Caco-2 (cell line): ENCODE measurements at regions not wholly inside any gene's neighbourhood (a gene's known extent, or its start where the extent isn't known, plus 50 kb on each side); places are given as distances from the start of the nearest gene placed in this dataset.

ENCODE experiments used
- BruUV-seq: library from RNA; stranded (reverse); fragments of 400-500 nt; replicated peaks from 2 replicates; lab custom pipeline; 2021; lab: Mats Ljungman, UMichigan
- CTCF ChIA-PET: fragments of 300-600 bp; sonication (Branson Sonifier 250); formaldehyde crosslinking; loops from one replicate; lab custom pipeline; 2022; ENCODE audit warnings: antibody characterized with exemption; lab: Charles Lee
- POLR2A ChIA-PET: fragments of 300-600 bp; sonication (Branson Sonifier 250); formaldehyde crosslinking; loops from one replicate; lab custom pipeline; 2022; ENCODE audit warnings: antibody characterized with exemption; lab: Charles Lee
- DNase-seq, 2 experiments: peaks; one replicate each; pipeline versions ENCODE4 v3.0.0 to v3.0.0-alpha.2; 2020 to 2022
- H3K27me3 ChIP-seq: replicated peaks from 2 replicates; pipeline ENCODE4 v1.6.0; 2011; ENCODE audit warnings: low read length; ENCODE audit not compliant: control insufficient read depth, insufficient read depth
- H3K36me3 ChIP-seq: 2 replicates; pipeline ENCODE4 v1.5.1; 2011; ENCODE audit warnings: low read length; ENCODE audit not compliant: control insufficient read depth, insufficient read depth
- H3K4me1 ChIP-seq: fragments of 250-450 bp; sonication (Bioruptor Pico); 2 replicates; pipeline ENCODE4 v1.5.1; 2020; ENCODE audit warnings: mild to moderate bottlenecking
- H3K4me3 ChIP-seq: 2 replicates; pipeline ENCODE4 v1.5.1; 2011; ENCODE audit warnings: low read depth, mild to moderate bottlenecking, control low read depth, low read length
- H3K9me3 ChIP-seq: fragments of 250-450 bp; sonication (Bioruptor Pico); 2 replicates; pipeline ENCODE4 v1.5.1; 2020; ENCODE audit warnings: mild to moderate bottlenecking, moderate library complexity
- H3K27ac Mint-ChIP-seq: one replicate; pipeline ENCODE4 v1.8.0; 2022; ENCODE audit warnings: mixed read lengths; ENCODE audit not compliant: unreplicated experiment
- H3K27me3 Mint-ChIP-seq: one replicate; pipeline ENCODE4 v1.8.0; 2022; ENCODE audit warnings: mixed read lengths; ENCODE audit not compliant: insufficient read depth, unreplicated experiment
- H3K36me3 Mint-ChIP-seq: one replicate; pipeline ENCODE4 v1.8.0; 2022; ENCODE audit warnings: mild to moderate bottlenecking, mixed read lengths; ENCODE audit not compliant: insufficient read depth, unreplicated experiment
- H3K4me1 Mint-ChIP-seq: one replicate; pipeline ENCODE4 v1.8.0; 2022; ENCODE audit warnings: low read depth, mixed read lengths; ENCODE audit not compliant: unreplicated experiment
- H3K4me3 Mint-ChIP-seq: one replicate; pipeline ENCODE4 v1.8.0; 2022; ENCODE audit warnings: mild to moderate bottlenecking, moderate library complexity, mixed read lengths; ENCODE audit not compliant: unreplicated experiment
- H3K9me3 Mint-ChIP-seq: one replicate; pipeline ENCODE4 v1.8.0; 2022; ENCODE audit warnings: mixed read lengths; ENCODE audit not compliant: unreplicated experiment
- CTCF ChIP-seq, 2 experiments: fragments of 200-600 bp in 1 of 2; IDR thresholded peaks; 1 replicate in 1 of 2; 2 replicates in 1 of 2; pipeline versions ENCODE4 v1.5.1 to v1.8.0; 2011 to 2022; ENCODE audit warnings: antibody characterized with exemption in 1 of 2, control low read depth in 1 of 2, inconsistent platforms in 1 of 2, low read depth in 1 of 2, low read length in 1 of 2, mild to moderate bottlenecking in 1 of 2, moderate library complexity in 1 of 2; ENCODE audit not compliant: insufficient read depth in 1 of 2, severe bottlenecking in 1 of 2, unreplicated experiment in 1 of 2
- intact Hi-C: fragments of 100-400 bp; cut with micrococcal nuclease; formaldehyde crosslinking; loops from one replicate; pipeline ENCODE4 v1.10.0; 2022; ENCODE audit not compliant: unreplicated experiment

DNA sequence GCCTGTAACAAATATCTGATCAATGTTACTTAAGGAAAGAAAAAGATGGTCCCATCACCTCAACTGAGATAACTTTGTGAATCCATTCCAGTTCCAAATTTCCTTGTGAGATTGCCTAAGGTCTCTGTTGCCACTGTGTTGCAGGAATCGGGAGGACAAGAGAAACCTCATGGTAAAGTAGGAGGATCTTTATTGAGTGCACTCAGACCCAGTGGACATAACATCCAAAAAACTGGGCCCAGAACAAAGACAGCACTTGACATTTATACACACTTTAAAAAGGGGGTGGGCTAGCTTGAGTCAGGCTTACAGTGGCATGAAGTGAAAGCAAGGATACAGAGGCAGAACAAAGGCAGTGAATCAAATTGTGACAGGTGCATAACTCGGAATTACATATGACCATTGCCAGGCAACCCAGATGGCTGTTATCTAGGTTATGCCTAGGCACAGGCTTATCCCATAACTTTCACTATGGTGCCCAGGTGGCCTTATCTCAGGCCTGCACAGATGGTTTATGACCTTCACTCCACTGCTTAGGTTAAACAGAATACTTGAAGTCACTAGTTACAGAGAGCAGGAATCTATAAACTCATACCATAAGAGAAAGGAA is 459.4 kb upstream of the PCDH20 start:
- POLR2A ChIA-PET: no interaction called here
- Histone ChIP-seq H3K9me3 (0 out of 2 replicates have a peak, but pooled peaks cover 3% of the 10 kb centered on the region), H3K4me1 (no peaks in the 10 kb centered on the region), H3K27me3 (no peaks in the 10 kb centered on the region), H3K4me3 (no peak overlapping the region), H3K36me3 (no peaks in the 10 kb centered on the region)
- H3K27ac Mint-ChIP-seq: no peak overlapping the region
- CTCF ChIA-PET: no interaction called here
- TF ChIP-seq CTCF (IDR thresholded peaks at IDR 0.05; ENCODE audit: insufficient read depth in 1 of 2, low read depth in 1 of 2, low read length in 1 of 2, severe bottlenecking in 1 of 2, unreplicated experiment in 1 of 2): no peak
- H3K9me3 Mint-ChIP-seq: peaks cover 30% of the 10 kb centered on the region
- H3K4me1 Mint-ChIP-seq: no peaks in the 10 kb centered on the region
- no peaks in the 10 kb centered on the region for H3K36me3 Mint-ChIP-seq
- BruUV-seq: no TSS peak
- intact Hi-C loops: no loop called here
- H3K27me3 Mint-ChIP-seq: no peaks in the 10 kb centered on the region
- no peak for DNase-seq
- no peak overlapping the region for H3K4me3 Mint-ChIP-seq

- POLR2A ChIA-PET: no interaction called here
- Mint-ChIP-seq H3K36me3 (no peaks in the 10 kb centered on the region), H3K4me1 (no peaks in the 10 kb centered on the region)
Observed at GRCh38 chr13:61873717-61874116, 458.1 kb upstream of the PCDH20 start.

GRCh38 chr13:61857198-61857597 is 441.5 kb upstream of the PCDH20 start:
- intact Hi-C loops: no loop called here
- H3K4me1 ChIP-seq: no peaks in the 10 kb centered on the region
- Mint-ChIP-seq H3K4me1 (no peaks in the 10 kb centered on the region), H3K4me3 (no peak overlapping the region), H3K27me3 (no peaks in the 10 kb centered on the region), H3K9me3 (no peaks in the 10 kb centered on the region), H3K36me3 (no peaks in the 10 kb centered on the region), H3K27ac (no peak overlapping the region)
- H3K4me3 ChIP-seq: no peak overlapping the region
- TF ChIP-seq CTCF (IDR thresholded peaks at IDR 0.05; ENCODE audit: insufficient read depth in 1 of 2, low read depth in 1 of 2, low read length in 1 of 2, severe bottlenecking in 1 of 2, unreplicated experiment in 1 of 2): no peak
- no TSS peak for BruUV-seq
- ChIA-PET CTCF (no interaction called here), POLR2A (no interaction called here)
- 0 out of 2 replicates have a peak, but pooled peaks cover 4% of the 10 kb centered on the region for H3K9me3 ChIP-seq
- H3K36me3 ChIP-seq: no peaks in the 10 kb centered on the region
- H3K27me3 ChIP-seq: no peaks in the 10 kb centered on the region
- no peak for DNase-seq

More at GRCh38 chr13:61873717-61874116, 458.1 kb upstream of the PCDH20 start:
- no peaks in the 10 kb centered on the region for H3K4me1 ChIP-seq
- H3K4me3 ChIP-seq: no peak overlapping the region
- Mint-ChIP-seq H3K27me3 (no peaks in the 10 kb centered on the region), H3K27ac (no peak overlapping the region), H3K9me3 (peaks cover 30% of the 10 kb centered on the region), H3K4me3 (no peak overlapping the region)
- no TSS peak for BruUV-seq
- H3K9me3 ChIP-seq: 0 out of 2 replicates have a peak, but pooled peaks cover 3% of the 10 kb centered on the region
- CTCF ChIA-PET: no interaction called here
- no peaks in the 10 kb centered on the region for H3K36me3 ChIP-seq
- no peaks in the 10 kb centered on the region for H3K27me3 ChIP-seq
- TF ChIP-seq CTCF (IDR thresholded peaks at IDR 0.05; ENCODE audit: insufficient read depth in 1 of 2, low read depth in 1 of 2, low read length in 1 of 2, severe bottlenecking in 1 of 2, unreplicated experiment in 1 of 2): no peak
- no peak for DNase-seq
- intact Hi-C loops: no loop called here
